Prostate gland (tissue), 2 donors: ENCODE measurements at regions not wholly inside any gene's neighbourhood (a gene's known extent, or its start where the extent isn't known, plus 50 kb on each side); places are given as distances from the start of the nearest gene placed in this dataset.

ENCODE experiments used
- POLR2A ChIP-seq: fragments of 450-650 bp; IDR thresholded peaks from one replicate; pipeline ENCODE4 v1.6.1; 2016; ENCODE audit warnings: antibody characterized with exemption, mild to moderate bottlenecking
- POLR2AphosphoS5 ChIP-seq: sonication (generic); formaldehyde crosslinking; IDR thresholded peaks from one replicate; pipeline ENCODE4 v1.6.1; 2017; ENCODE audit warnings: antibody characterized with exemption
- TF ChIP-seq, protein P1 (sequence below), 4 experiments: fragments of 200-600 bp in 2 of 4; fragments of 450-650 bp in 2 of 4; sonication (generic) in 2 of 4; IDR thresholded peaks; 1 replicate in 3 of 4; 2 replicates in 1 of 4; pipeline ENCODE4 v1.5.1; 2016 to 2019; ENCODE audit warnings: antibody characterized with exemption in 4 of 4, mild to moderate bottlenecking in 2 of 4, moderate library complexity in 2 of 4

DNA sequence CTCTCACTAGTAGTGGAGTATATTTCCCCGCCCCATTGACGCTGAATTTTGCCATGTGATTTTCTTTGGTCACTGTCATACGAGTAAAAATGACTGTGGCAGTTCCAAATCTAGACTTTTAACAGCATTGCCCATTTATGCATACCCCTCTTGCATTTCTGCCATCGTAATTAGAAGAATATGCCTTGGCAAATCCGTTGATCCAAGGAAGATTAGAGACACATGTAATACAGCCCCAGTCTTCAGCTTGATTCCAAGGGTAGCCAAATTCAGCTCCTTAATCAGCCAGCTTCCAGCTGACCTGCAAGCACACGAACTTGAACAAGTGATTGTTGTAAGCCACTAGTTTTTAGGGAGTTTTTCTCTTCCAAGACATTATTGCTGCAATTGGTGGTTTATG is 290.3 kb upstream of the ADAMTS5 start:
- TF ChIP-seq POLR2AphosphoS5 (no peak), POLR2A (no peak)
- TF ChIP-seq, protein P1, sequence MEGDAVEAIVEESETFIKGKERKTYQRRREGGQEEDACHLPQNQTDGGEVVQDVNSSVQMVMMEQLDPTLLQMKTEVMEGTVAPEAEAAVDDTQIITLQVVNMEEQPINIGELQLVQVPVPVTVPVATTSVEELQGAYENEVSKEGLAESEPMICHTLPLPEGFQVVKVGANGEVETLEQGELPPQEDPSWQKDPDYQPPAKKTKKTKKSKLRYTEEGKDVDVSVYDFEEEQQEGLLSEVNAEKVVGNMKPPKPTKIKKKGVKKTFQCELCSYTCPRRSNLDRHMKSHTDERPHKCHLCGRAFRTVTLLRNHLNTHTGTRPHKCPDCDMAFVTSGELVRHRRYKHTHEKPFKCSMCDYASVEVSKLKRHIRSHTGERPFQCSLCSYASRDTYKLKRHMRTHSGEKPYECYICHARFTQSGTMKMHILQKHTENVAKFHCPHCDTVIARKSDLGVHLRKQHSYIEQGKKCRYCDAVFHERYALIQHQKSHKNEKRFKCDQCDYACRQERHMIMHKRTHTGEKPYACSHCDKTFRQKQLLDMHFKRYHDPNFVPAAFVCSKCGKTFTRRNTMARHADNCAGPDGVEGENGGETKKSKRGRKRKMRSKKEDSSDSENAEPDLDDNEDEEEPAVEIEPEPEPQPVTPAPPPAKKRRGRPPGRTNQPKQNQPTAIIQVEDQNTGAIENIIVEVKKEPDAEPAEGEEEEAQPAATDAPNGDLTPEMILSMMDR (IDR thresholded peaks at IDR 0.05): no peak
